ENCODE measurements at regions not wholly inside any gene's neighbourhood (a gene's known extent, or its start where the extent isn't known, plus 50 kb on each side); places are given as distances from the start of the nearest gene placed in this dataset.

DNA sequence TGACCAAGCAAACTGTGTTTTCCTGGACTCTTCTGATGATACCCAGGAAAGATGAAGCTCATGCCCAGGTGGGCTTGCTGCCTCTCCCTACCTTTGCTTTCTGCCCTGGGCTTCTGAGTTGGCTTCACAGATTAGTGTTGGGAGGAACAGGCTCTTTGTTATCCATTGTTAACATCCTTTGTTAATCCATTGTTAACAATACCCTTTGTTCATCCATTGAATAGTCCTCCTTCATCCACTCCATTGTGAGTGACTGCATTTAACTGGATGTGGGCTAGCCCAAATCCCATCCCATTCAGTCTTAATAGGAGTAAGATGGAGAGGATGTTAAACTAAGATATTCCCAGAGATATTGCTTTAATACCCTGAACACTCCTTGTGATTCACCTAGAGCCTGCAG, 199.0 kb upstream of the LNX1 start:
- POLR2A ChIA-PET (ENCODE audit: unreplicated experiment), result no interaction called here
- H3K9me3 ChIP-seq (ENCODE audit: low read length), result no peaks in the 10 kb centered on the region
- no TSS peak for BruUV-seq (replicated peaks)
- H3K36me3 ChIP-seq (ENCODE audit: low read depth, low read length), result no peaks in the 10 kb centered on the region
- no peak overlapping the region for H3K9ac ChIP-seq (ENCODE audit: low read length)
- no peak overlapping the region for H2AFZ ChIP-seq (ENCODE audit: low read length)
- no peak overlapping the region for H3K4me3 ChIP-seq (ENCODE audit: low read length)
- no peaks in the 10 kb centered on the region for H3K9me2 ChIP-seq (replicated peaks; ENCODE audit: low read length)
- intact Hi-C loops (cut with micrococcal nuclease), result no loop called here
- H3K27me3 ChIP-seq (ENCODE audit: low read length), result no peaks in the 10 kb centered on the region
- DNase-seq (no peak), ATAC-seq (no peak)
- no peaks in the 10 kb centered on the region for H4K20me1 ChIP-seq (ENCODE audit: low read length)
- H3K79me2 ChIP-seq (ENCODE audit: low read length), result no peaks in the 10 kb centered on the region
- H3K4me2 ChIP-seq (ENCODE audit: low read length), result no peak overlapping the region
- CTCF ChIA-PET, result no interaction called here
- H3K4me1 ChIP-seq (ENCODE audit: insufficient read depth, low read length), result no peaks in the 10 kb centered on the region
- TF ChIP-seq, protein P1, sequence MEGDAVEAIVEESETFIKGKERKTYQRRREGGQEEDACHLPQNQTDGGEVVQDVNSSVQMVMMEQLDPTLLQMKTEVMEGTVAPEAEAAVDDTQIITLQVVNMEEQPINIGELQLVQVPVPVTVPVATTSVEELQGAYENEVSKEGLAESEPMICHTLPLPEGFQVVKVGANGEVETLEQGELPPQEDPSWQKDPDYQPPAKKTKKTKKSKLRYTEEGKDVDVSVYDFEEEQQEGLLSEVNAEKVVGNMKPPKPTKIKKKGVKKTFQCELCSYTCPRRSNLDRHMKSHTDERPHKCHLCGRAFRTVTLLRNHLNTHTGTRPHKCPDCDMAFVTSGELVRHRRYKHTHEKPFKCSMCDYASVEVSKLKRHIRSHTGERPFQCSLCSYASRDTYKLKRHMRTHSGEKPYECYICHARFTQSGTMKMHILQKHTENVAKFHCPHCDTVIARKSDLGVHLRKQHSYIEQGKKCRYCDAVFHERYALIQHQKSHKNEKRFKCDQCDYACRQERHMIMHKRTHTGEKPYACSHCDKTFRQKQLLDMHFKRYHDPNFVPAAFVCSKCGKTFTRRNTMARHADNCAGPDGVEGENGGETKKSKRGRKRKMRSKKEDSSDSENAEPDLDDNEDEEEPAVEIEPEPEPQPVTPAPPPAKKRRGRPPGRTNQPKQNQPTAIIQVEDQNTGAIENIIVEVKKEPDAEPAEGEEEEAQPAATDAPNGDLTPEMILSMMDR (conservative IDR thresholded peaks at IDR 0.05; ENCODE audit: low read depth, low read length), result no peak
- TF ChIP-seq EZH2phosphoT487 (IDR thresholded peaks at IDR 0.05; ENCODE audit: borderline replicate concordance, low read length) (no peak), EZH2 (IDR thresholded peaks at IDR 0.05; ENCODE audit: low read length, unreplicated experiment) (no peak)
- H3K27ac ChIP-seq (ENCODE audit: low read length), result no peak overlapping the region
- H3F3A ChIP-seq (ENCODE audit: low read length, unreplicated experiment), result no peaks in the 10 kb centered on the region

DNA sequence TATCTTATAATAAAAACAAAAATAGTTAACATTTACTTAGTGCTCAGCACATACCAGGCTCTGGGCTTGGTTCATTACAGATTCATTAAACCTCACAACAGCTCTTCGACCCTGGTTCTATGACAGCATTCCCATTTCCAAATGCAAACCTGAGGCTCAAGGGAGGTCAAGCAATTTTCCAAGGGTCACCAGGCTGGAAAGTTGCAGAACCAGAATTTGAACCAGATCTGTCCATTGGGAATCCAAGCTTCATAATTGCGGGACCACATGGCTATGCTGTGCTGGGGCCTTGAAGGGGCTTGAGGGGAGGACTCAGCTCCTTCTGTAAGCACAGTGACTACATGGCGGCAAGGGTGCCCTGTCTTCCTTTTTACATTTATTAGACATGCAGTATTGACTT, 197.3 kb upstream of the LNX1 start:
- H3K9ac ChIP-seq (ENCODE audit: low read length), result no peak overlapping the region
- BruUV-seq (replicated peaks), result no TSS peak
- DNase-seq (no peak), ATAC-seq (no peak)
- intact Hi-C loops (cut with micrococcal nuclease), result loop anchor here (10.0 kb wide), 1 partner anchor 314 kb away; no protein-coding TSS in a partner anchor
- no peaks in the 10 kb centered on the region for H3K9me3 ChIP-seq (ENCODE audit: low read length)
- TF ChIP-seq, protein P1 (conservative IDR thresholded peaks at IDR 0.05; ENCODE audit: low read depth, low read length), result no peak
- TF ChIP-seq EZH2 (IDR thresholded peaks at IDR 0.05; ENCODE audit: low read length, unreplicated experiment) (no peak), EZH2phosphoT487 (IDR thresholded peaks at IDR 0.05; ENCODE audit: borderline replicate concordance, low read length) (no peak)
- no peaks in the 10 kb centered on the region for H3F3A ChIP-seq (ENCODE audit: low read length, unreplicated experiment)
- ChIA-PET CTCF (no interaction called here), POLR2A (ENCODE audit: unreplicated experiment) (no interaction called here)
- H3K4me3 ChIP-seq (ENCODE audit: low read length), result no peak overlapping the region
- H2AFZ ChIP-seq (ENCODE audit: low read length), result no peak overlapping the region
- no peaks in the 10 kb centered on the region for H3K36me3 ChIP-seq (ENCODE audit: low read depth, low read length)
- H3K4me1 ChIP-seq (ENCODE audit: insufficient read depth, low read length), result peaks cover 3% of the 10 kb centered on the region
- no peaks in the 10 kb centered on the region for H3K9me2 ChIP-seq (replicated peaks; ENCODE audit: low read length)
- H3K27ac ChIP-seq (ENCODE audit: low read length), result no peak overlapping the region
- no peaks in the 10 kb centered on the region for H3K79me2 ChIP-seq (ENCODE audit: low read length)
- no peaks in the 10 kb centered on the region for H4K20me1 ChIP-seq (ENCODE audit: low read length)
- no peak overlapping the region for H3K4me2 ChIP-seq (ENCODE audit: low read length)
- no peaks in the 10 kb centered on the region for H3K27me3 ChIP-seq (ENCODE audit: low read length)

DNA sequence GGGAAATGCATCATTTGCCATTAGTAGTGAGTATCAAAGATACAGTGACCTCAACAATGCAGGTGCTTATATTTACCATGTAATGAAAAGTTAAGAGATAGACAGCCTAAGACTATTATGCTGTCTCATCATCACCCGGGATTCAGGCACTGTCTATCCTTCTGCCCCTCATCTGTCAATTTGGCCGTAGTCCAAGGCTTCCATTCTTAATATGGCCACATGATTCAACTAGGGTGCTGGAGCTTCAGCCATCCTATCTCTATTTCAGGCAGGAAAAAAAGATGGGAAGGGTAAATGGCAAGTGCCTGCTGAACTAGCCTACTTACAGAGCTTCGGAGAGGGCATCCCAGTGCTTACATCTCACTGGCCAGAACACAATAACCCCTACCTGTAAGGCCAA, 196.7 kb upstream of the LNX1 start:
- no peak overlapping the region for H2AFZ ChIP-seq (ENCODE audit: low read length)
- H3K4me3 ChIP-seq (ENCODE audit: low read length), result no peak overlapping the region
- no peaks in the 10 kb centered on the region for H4K20me1 ChIP-seq (ENCODE audit: low read length)
- no peaks in the 10 kb centered on the region for H3K36me3 ChIP-seq (ENCODE audit: low read depth, low read length)
- H3F3A ChIP-seq (ENCODE audit: low read length, unreplicated experiment), result no peaks in the 10 kb centered on the region
- POLR2A ChIA-PET (ENCODE audit: unreplicated experiment), result no interaction called here
- no peaks in the 10 kb centered on the region for H3K79me2 ChIP-seq (ENCODE audit: low read length)
- CTCF ChIA-PET, result no interaction called here
- H3K4me1 ChIP-seq (ENCODE audit: insufficient read depth, low read length), result peaks cover 9% of the 10 kb centered on the region
- H3K9me3 ChIP-seq (ENCODE audit: low read length), result no peaks in the 10 kb centered on the region
- no peak overlapping the region for H3K9ac ChIP-seq (ENCODE audit: low read length)
- no TSS peak for BruUV-seq (replicated peaks)
- H3K4me2 ChIP-seq (ENCODE audit: low read length), result no peak overlapping the region
- H3K9me2 ChIP-seq (replicated peaks; ENCODE audit: low read length), result no peaks in the 10 kb centered on the region
- intact Hi-C loops (cut with micrococcal nuclease), result loop anchor here (10.0 kb wide), 1 partner anchor 313 kb away; no protein-coding TSS in a partner anchor
- TF ChIP-seq, protein P1 (conservative IDR thresholded peaks at IDR 0.05; ENCODE audit: low read depth, low read length), result no peak
- no peak for TF ChIP-seq EZH2 (IDR thresholded peaks at IDR 0.05; ENCODE audit: low read length, unreplicated experiment)
- TF ChIP-seq EZH2phosphoT487 (IDR thresholded peaks at IDR 0.05; ENCODE audit: borderline replicate concordance, low read length), result no peak
- DNase-seq, result no peak
- no peak for ATAC-seq
- no peak overlapping the region for H3K27ac ChIP-seq (ENCODE audit: low read length)
- H3K27me3 ChIP-seq (ENCODE audit: low read length), result no peaks in the 10 kb centered on the region
